ENCODE measurements at regions not wholly inside any gene's neighbourhood (a gene's known extent, or its start where the extent isn't known, plus 50 kb on each side); places are given as distances from the start of the nearest gene placed in this dataset.

GRCh38 chr15:38088971-38089370 lies 154.5 kb downstream of the TMCO5A start:
- no peak for TF ChIP-seq CTCF (IDR thresholded peaks at IDR 0.05; ENCODE audit: low read depth, low read length, missing control alignments)
- DNase-seq (ENCODE audit: extremely low read depth, low read depth) = no peak
- no peak overlapping the region for H3K4me3 ChIP-seq (replicated peaks; ENCODE audit: low read depth, low read length)

- no peak overlapping the region for H3K4me3 ChIP-seq (replicated peaks; ENCODE audit: low read depth, low read length)
- no peak for TF ChIP-seq CTCF (IDR thresholded peaks at IDR 0.05; ENCODE audit: low read depth, low read length, missing control alignments)
- DNase-seq (ENCODE audit: extremely low read depth, low read depth) = no peak
Observed at GRCh38 chr15:38090223-38090622, 155.8 kb downstream of the TMCO5A start.

- TF ChIP-seq CTCF (IDR thresholded peaks at IDR 0.05; ENCODE audit: low read depth, low read length, missing control alignments) = no peak
- H3K4me3 ChIP-seq (replicated peaks; ENCODE audit: low read depth, low read length) = no peak overlapping the region
- no peak for DNase-seq (ENCODE audit: extremely low read depth, low read depth)
Observed at GRCh38 chr15:38090678-38091077, 156.2 kb downstream of the TMCO5A start.

GRCh38 chr15:38091078-38091645 lies 156.7 kb downstream of the TMCO5A start:
- TF ChIP-seq CTCF (IDR thresholded peaks at IDR 0.05; ENCODE audit: low read depth, low read length, missing control alignments) = no peak
- DNase-seq (ENCODE audit: extremely low read depth, low read depth) = no peak
- H3K4me3 ChIP-seq (replicated peaks; ENCODE audit: low read depth, low read length) = no peak overlapping the region

GRCh38 chr15:38093931-38094330 lies 158.7 kb upstream of the SPRED1 start:
- no peak for TF ChIP-seq CTCF (IDR thresholded peaks at IDR 0.05; ENCODE audit: low read depth, low read length, missing control alignments)
- H3K4me3 ChIP-seq (replicated peaks; ENCODE audit: low read depth, low read length) = no peak overlapping the region
- DNase-seq (ENCODE audit: extremely low read depth, low read depth) = no peak

DNA sequence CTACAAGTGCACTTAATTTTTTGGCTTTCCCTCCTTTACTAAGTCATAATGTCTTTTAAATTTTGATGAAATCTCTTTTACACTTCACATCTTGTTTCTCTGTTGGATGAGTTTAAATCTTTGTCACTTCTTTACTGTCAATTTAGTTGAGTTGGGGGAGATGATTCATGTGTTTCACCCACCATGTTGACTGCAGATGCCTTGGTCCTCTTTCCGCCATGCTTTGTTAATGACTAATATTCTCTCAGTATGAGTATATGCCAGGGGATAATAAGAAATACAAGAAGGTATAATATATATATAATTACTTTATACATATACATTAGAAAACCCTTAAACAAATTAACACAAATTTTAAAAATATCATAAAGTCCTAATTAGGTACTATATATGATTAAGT lies 149.7 kb upstream of the SPRED1 start:
- no peak overlapping the region for H3K4me3 ChIP-seq (replicated peaks; ENCODE audit: low read depth, low read length)
- no peak for DNase-seq (ENCODE audit: extremely low read depth, low read depth)
- TF ChIP-seq CTCF (IDR thresholded peaks at IDR 0.05; ENCODE audit: low read depth, low read length, missing control alignments) = no peak

- DNase-seq (ENCODE audit: extremely low read depth, low read depth) = no peak
- no peak overlapping the region for H3K4me3 ChIP-seq (replicated peaks; ENCODE audit: low read depth, low read length)
- no peak for TF ChIP-seq CTCF (IDR thresholded peaks at IDR 0.05; ENCODE audit: low read depth, low read length, missing control alignments)
Observed at GRCh38 chr15:38103564-38103963, 149.1 kb upstream of the SPRED1 start.
